Thyroid gland (tissue), 4 donors: ENCODE measurements at regions not wholly inside any gene's neighbourhood (a gene's known extent, or its start where the extent isn't known, plus 50 kb on each side); places are given as distances from the start of the nearest gene placed in this dataset.

Experiments
- POLR2A ChIP-seq, 2 donors: fragments of 450-650 bp; IDR thresholded peaks; one replicate each; pipeline ENCODE4 v1.6.1; 2017; ENCODE audit warnings: antibody characterized with exemption in 2 of 2, mild to moderate bottlenecking in 2 of 2, moderate library complexity in 1 of 2
- TF ChIP-seq, protein P1 (sequence below), 6 experiments: fragments of 200-600 bp in 3 of 6; fragments of 450-650 bp in 3 of 6; sonication (generic) in 3 of 6; IDR thresholded peaks; one replicate each; pipeline ENCODE4 v1.5.1; 2016 to 2019; ENCODE audit warnings: antibody characterized with exemption in 6 of 6, mild to moderate bottlenecking in 2 of 6, inconsistent platforms in 1 of 6, moderate library complexity in 1 of 6

DNA sequence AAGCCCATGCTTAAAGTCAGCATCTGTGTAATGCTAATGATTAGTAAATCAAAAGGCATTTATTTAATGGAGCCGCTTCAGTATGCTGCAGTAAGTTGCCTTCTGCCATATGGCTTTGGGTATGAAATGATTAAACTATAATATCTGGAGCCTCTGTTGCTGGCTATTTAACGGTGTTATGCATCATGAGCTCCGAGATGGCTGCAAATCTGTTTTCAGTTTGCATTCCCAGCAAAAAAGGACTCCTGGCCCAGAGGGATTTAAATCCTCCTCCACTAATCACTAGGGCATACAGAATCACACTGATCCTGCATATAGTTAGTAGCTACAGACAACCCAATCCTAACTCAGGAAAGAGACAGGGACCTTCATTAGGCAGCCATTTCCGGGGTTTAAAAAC, 171.5 kb upstream of the EEA1 start:
- TF ChIP-seq, protein P1, sequence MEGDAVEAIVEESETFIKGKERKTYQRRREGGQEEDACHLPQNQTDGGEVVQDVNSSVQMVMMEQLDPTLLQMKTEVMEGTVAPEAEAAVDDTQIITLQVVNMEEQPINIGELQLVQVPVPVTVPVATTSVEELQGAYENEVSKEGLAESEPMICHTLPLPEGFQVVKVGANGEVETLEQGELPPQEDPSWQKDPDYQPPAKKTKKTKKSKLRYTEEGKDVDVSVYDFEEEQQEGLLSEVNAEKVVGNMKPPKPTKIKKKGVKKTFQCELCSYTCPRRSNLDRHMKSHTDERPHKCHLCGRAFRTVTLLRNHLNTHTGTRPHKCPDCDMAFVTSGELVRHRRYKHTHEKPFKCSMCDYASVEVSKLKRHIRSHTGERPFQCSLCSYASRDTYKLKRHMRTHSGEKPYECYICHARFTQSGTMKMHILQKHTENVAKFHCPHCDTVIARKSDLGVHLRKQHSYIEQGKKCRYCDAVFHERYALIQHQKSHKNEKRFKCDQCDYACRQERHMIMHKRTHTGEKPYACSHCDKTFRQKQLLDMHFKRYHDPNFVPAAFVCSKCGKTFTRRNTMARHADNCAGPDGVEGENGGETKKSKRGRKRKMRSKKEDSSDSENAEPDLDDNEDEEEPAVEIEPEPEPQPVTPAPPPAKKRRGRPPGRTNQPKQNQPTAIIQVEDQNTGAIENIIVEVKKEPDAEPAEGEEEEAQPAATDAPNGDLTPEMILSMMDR (IDR thresholded peaks at IDR 0.05), result no peak
- TF ChIP-seq POLR2A (IDR thresholded peaks at IDR 0.05), result no peak
